Omental fat pad (tissue), 3 donors: ENCODE measurements at regions not wholly inside any gene's neighbourhood (a gene's known extent, or its start where the extent isn't known, plus 50 kb on each side); places are given as distances from the start of the nearest gene placed in this dataset.

Experiments
- ATAC-seq: fragments of 150-250 bp; one replicate; pipeline ENCODE4 v1.9.1; 2016; ENCODE audit warnings: mild to moderate bottlenecking, moderate library complexity; ENCODE audit not compliant: low FRiP score
- DNase-seq: peaks from one replicate; pipeline ENCODE4 v3.0.0-alpha.2; 2019; ENCODE audit warnings: low spot score
- TF ChIP-seq, protein P1 (sequence below), 3 donors: fragments of 450-650 bp; IDR thresholded peaks; one replicate each; pipeline ENCODE4 v1.5.1; 2016 to 2017; ENCODE audit warnings: antibody characterized with exemption in 3 of 3, mild to moderate bottlenecking in 3 of 3, moderate library complexity in 2 of 3

DNA sequence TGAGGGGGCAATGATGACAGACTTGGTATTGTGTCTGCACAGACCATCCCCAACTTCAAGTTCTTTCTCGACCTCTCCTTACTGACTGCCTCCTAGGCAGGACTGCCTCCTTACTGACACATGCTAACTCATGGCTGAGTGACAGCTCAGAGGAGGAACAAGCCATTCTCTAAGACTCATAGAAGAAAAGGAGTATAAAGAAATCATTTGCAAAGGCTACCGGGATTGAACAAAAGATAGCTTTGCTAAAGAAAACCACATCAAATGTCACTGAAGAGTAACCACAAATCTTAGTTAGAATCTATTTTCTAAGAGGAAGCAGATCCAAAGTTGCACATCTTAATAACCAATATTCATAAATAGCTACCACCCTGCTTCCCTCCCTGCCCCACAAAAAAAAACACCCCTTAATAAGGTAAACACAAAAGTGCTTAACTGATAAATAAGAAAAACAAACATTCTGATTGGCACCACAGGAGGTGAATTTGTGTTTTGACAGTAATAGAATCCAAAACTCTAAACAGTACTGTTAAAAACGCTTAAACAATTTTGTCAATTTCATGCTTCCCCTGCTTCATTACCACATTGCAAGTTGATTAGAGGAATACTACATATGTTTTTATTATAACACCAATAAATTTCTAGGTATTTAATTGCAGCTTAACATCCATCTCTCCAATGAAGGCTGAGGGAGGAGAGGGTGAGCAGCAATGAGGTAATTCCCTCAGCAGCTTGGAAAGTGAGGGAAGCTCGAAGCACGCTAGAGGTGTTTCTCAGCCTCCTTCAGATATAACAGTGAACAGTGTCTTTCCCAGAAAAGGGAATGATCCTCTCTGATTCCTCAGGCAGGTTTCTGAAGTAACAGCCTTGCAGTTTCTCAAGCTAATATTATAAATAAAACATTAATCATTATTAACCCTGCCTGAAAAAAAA, 160.0 kb downstream of the HNRNPD start:
- TF ChIP-seq, protein P1, sequence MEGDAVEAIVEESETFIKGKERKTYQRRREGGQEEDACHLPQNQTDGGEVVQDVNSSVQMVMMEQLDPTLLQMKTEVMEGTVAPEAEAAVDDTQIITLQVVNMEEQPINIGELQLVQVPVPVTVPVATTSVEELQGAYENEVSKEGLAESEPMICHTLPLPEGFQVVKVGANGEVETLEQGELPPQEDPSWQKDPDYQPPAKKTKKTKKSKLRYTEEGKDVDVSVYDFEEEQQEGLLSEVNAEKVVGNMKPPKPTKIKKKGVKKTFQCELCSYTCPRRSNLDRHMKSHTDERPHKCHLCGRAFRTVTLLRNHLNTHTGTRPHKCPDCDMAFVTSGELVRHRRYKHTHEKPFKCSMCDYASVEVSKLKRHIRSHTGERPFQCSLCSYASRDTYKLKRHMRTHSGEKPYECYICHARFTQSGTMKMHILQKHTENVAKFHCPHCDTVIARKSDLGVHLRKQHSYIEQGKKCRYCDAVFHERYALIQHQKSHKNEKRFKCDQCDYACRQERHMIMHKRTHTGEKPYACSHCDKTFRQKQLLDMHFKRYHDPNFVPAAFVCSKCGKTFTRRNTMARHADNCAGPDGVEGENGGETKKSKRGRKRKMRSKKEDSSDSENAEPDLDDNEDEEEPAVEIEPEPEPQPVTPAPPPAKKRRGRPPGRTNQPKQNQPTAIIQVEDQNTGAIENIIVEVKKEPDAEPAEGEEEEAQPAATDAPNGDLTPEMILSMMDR (IDR thresholded peaks at IDR 0.05) = no peak
- ATAC-seq = no peak
- no peak for DNase-seq

DNA sequence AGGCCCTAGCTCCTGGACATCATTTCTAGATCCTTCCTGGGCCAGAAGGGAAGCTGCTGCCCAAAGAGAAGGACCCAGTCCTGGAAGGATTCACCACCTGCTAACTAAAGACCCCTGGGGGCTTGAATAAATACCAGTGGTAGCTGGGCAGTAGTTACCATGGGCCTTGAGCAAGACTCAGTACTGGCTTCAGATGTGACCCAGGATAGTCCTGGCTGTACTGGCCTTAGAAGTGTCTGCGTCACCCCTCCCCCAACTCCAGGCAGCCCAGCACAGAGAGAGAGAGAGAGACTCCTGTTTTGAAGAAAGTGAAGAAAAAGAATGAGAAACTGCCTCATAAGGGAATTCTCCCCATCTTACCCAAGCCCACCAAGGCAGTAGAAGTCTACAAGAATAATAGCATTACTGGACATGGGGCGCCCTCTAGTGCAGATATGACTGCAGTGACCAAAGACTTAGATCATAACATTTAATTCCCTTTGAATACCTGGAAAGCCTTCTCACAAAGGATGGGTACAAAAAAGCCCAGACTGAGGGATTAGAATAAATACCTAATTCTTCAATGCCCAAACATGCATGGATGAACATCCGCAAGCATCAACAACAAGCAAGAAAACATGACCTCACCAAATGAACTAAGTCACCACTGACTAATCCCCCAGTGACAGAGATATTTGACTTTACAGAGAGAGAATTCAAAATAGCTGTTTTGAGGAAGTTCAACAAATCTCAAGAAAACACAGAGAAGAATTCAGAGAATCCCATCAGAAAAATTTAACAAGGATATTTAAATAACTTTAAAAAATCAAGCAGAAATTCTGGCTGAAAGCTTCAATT, 171.8 kb downstream of the HNRNPD start:
- DNase-seq = no peak
- TF ChIP-seq, protein P1 (IDR thresholded peaks at IDR 0.05) = no peak
- no peak for ATAC-seq

DNA sequence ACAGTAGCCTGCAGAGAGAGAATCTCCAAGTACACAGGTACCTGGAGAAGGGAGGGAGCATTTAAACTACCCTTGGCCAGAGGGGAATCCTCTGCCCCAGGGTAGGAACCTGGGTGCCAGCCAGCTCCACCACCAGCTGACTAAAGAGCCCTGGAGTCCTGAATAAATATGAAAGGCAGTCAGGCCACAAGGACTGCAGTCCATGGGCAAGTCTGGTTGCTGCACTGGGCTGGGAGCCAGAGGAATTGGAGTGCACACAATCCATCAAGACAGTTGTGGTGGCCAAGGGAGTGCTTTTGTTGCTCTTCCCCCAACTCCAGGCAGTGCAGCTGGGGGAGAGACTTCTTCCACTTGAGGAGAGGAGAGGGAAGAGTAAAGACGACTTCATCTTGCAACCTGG, 172.5 kb downstream of the HNRNPD start:
- ATAC-seq = no peak

DNA sequence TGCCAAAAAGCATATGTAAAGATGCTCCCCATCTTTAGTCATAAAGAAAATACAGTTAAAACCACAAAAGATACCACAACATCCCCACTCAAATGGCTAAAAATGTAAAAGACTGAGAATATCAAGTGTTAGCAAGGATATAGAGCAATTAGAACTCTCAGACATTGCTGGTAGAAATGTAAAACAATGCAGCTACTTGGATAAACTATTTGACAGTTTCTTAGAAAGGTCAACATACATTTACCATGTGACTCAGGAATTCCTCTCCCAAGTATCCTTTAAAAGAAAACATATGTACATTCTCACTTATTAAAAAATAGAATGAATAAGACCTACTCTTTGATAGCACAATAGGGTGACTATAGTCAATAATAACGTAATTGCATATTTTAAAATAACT, 173.7 kb downstream of the HNRNPD start:
- TF ChIP-seq, protein P1 (IDR thresholded peaks at IDR 0.05) = no peak
- no peak for ATAC-seq

More for the DNA sequence above, 172.5 kb downstream of the HNRNPD start:
- no peak for DNase-seq
- TF ChIP-seq, protein P1 (IDR thresholded peaks at IDR 0.05) = no peak

DNA sequence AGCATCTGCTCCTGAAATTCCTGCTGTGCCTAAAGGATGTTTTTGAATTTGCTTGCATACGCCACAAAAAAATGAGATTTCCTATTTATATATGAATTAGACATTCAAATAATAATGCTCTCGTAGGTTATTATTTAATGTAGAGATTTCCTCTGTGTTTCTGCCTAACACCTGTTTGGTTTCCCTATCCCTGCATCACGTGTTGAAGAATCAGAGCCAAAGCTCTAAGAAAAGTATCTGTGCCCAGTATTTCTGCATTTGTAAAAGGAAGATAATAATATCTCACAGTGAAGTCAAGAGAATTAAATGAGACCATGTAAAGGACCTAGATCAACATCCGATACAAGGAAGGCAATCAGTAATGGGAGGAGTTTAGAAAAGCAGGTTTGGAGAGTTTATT, 179.5 kb downstream of the HNRNPD start:
- no peak for ATAC-seq
- DNase-seq = no peak
- TF ChIP-seq, protein P1 (IDR thresholded peaks at IDR 0.05) = no peak

More for the DNA sequence above, 173.7 kb downstream of the HNRNPD start:
- DNase-seq = no peak

DNA sequence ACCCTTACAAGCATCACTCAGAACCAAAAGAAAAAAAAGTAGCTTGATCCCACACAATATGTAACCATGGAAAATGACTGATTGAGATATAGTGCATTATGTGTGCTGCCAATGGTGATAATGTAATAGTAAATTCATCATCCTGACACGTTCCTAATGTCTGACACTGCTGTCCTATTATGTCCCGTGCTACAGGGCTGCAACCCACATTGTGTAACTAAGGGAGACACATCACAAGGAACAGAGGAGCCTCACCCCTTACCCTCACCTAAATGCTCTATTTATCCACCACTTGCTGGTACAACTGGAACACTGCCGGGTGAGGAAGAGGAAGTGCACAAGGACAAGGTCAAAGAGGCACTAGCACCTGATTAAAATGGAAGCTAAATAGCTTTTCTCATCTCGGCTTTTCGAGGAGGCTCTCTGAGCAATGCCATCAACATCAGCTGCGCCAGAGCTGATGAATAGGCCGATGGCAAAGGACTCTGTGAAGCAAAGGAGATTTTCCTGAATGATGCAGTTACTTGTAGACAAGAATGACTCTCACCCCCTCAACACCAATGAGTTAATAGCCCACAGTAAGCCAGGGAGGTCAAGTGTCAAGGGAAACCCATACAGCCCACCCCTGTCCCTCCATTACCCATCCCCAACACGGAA, 181.6 kb downstream of the HNRNPD start:
- ATAC-seq (no peak), DNase-seq (no peak)
- TF ChIP-seq, protein P1 (IDR thresholded peaks at IDR 0.05) = no peak
